ENCODE measurements at regions not wholly inside any gene's neighbourhood (a gene's known extent, or its start where the extent isn't known, plus 50 kb on each side); places are given as distances from the start of the nearest gene placed in this dataset.

GRCh38 chr11:70612459-70613141 is 214.3 kb downstream of the CTTN start:
- H3K36me3 Mint-ChIP-seq (ENCODE audit: insufficient read depth in 1 of 3, low read depth in 3 of 3): peaks cover 0 to 3% (median 2%) of the 10 kb centered on the region in 3 experiments; a peak in 4 of 7 replicates
- H3K56ac ChIP-seq (ENCODE audit: insufficient read length, low read depth, low read length): no peak overlapping the region
- no peak overlapping the region for H3K14ac ChIP-seq (ENCODE audit: insufficient read depth, low read length)
- no peak overlapping the region for H3K4me3 Mint-ChIP-seq
- H3K9ac ChIP-seq (ENCODE audit: extremely low read depth, insufficient read length, low read length): no peak overlapping the region
- no peak overlapping the region; a peak in 1 of 7 replicates for H3K27ac Mint-ChIP-seq
- H3K27me3 ChIP-seq (ENCODE audit: insufficient read depth, low read length): no peaks in the 10 kb centered on the region
- no peaks in the 10 kb centered on the region for H4K20me1 ChIP-seq (ENCODE audit: control insufficient read depth, insufficient read depth, insufficient read length)
- no peaks in the 10 kb centered on the region for H3K9me3 ChIP-seq (ENCODE audit: control insufficient read depth, low read depth, low read length)
- H2BK120ac ChIP-seq (ENCODE audit: low read depth, low read length, poor library complexity, severe bottlenecking): no peak overlapping the region
- H3K79me2 ChIP-seq (ENCODE audit: insufficient read depth, low read length): no peaks in the 10 kb centered on the region
- no CpG with 5 or more reads among the region's 24 CpGs for WGBS (ENCODE audit: extremely low coverage, insufficient read length, low lambda C conversion rate)
- no peak overlapping the region for H3K4me2 ChIP-seq (ENCODE audit: insufficient read depth, insufficient read length, low read length)
- H2BK12ac ChIP-seq (ENCODE audit: insufficient read length, low read depth, low read length): no peak overlapping the region
- H3K23me2 ChIP-seq (ENCODE audit: insufficient read length, low read depth, low read length, poor library complexity, severe bottlenecking): no peaks in the 10 kb centered on the region
- no peaks in the 10 kb centered on the region for H3K79me1 ChIP-seq (ENCODE audit: insufficient read depth, low read depth, low read length, poor library complexity, severe bottlenecking)
- H2BK20ac ChIP-seq (ENCODE audit: low read depth, low read length, poor library complexity, severe bottlenecking): no peak overlapping the region
- no peak overlapping the region for H3K27ac ChIP-seq (ENCODE audit: insufficient read length, low read depth, low read length)
- no peak overlapping the region for H2AFZ ChIP-seq (ENCODE audit: low read length)
- H3K18ac ChIP-seq (ENCODE audit: insufficient read length, low read depth, low read length): no peak overlapping the region
- no peak overlapping the region for H2BK5ac ChIP-seq (ENCODE audit: insufficient read length, low read length)
- no peak for TF ChIP-seq CTCF (conservative IDR thresholded peaks at IDR 0.05)
- no peaks in the 10 kb centered on the region; the same call in 1 of the 2 replicates for H3K27me3 Mint-ChIP-seq (ENCODE audit: low read depth)
- no peak for DNase-seq
- no peak overlapping the region for H3K4ac ChIP-seq (ENCODE audit: low read depth, low read length)
- H3K23ac ChIP-seq (ENCODE audit: insufficient read length, low read depth, low read length): no peak overlapping the region
- H3K9me3 Mint-ChIP-seq: no peaks in the 10 kb centered on the region
- H4K5ac ChIP-seq (ENCODE audit: insufficient read length, low read depth, low read length): no peak overlapping the region
- peaks cover 39 to 45% of the 10 kb centered on the region in 2 experiments for H3K4me1 Mint-ChIP-seq
- H4K91ac ChIP-seq (ENCODE audit: insufficient read length, low read depth, low read length): no peak overlapping the region
- H3K4me1 ChIP-seq (ENCODE audit: insufficient read depth, low read length): peaks cover 23% of the 10 kb centered on the region
- H3T11ph ChIP-seq (ENCODE audit: low read length): no peak overlapping the region
- H4K8ac ChIP-seq (replicated peaks; ENCODE audit: insufficient read length, low read depth, low read length): no peak overlapping the region
- H2BK15ac ChIP-seq (ENCODE audit: low read depth, low read length): no peak overlapping the region
- no peak overlapping the region for H2AK5ac ChIP-seq (ENCODE audit: insufficient read length, low read length)
